HG03354 (cell line): ENCODE measurements at regions not wholly inside any gene's neighbourhood (a gene's known extent, or its start where the extent isn't known, plus 50 kb on each side); places are given as distances from the start of the nearest gene placed in this dataset.

Experiments
- ATAC-seq: cut with Tn5 transposase; IDR thresholded peaks from one replicate; pipeline ENCODE4 v1.9.1; 2021; ENCODE audit warnings: mild to moderate bottlenecking; ENCODE audit not compliant: unreplicated experiment, poor library complexity, severe bottlenecking

DNA sequence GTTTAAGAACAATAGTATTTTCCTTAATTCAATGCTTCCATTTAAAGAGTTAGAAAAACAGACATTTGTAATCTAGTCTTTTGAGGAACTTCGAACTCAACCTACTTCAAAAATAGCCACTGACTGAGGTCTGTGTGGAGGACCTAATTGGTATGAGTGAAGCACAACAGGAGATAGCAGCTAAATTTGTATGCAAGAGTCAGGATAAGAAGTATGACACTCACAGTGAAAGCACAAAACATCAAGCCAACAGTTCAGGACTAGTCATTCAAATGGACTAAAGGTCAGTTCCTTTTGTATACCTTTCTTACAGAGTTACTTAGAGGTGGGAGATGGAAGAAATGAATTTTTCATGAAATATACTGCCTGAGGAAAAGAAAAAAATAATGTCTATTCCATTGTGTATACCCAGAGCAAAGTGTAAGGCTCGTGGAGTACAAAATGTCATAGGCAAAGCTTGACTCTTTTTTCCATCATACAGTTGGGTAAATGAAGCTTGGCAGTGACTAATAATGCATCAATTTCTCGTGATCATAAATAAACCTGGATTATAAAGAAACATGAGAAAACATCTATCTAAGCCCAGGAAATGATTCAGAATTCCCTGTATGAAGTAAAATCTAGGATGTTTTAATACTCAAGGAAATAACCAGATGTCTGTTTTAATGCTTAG lies 1005.2 kb upstream of the CADM2 start:
- no peak for ATAC-seq

DNA sequence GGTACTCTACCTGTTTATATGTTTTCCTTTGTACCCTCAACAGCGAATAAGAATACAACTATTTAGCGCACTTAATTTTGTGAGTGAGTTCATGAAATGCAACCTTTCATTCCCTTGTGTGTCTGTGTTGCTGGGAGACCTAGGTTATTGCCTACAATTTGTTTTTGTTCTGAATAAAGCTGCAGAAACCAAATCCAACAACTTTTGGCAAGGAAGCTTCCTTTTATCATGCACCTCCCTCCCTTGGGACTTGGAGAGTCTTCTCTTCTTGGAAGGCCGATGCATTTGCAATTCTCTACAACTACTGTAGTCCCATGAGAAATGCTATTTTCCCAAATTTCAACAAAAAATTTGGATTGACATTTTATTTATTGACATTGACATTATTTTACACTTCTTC lies 1002.4 kb upstream of the CADM2 start:
- ATAC-seq, result no peak

GRCh38 chr3:83968356-83968755 lies 990.4 kb upstream of the CADM2 start:
- no peak for ATAC-seq

DNA sequence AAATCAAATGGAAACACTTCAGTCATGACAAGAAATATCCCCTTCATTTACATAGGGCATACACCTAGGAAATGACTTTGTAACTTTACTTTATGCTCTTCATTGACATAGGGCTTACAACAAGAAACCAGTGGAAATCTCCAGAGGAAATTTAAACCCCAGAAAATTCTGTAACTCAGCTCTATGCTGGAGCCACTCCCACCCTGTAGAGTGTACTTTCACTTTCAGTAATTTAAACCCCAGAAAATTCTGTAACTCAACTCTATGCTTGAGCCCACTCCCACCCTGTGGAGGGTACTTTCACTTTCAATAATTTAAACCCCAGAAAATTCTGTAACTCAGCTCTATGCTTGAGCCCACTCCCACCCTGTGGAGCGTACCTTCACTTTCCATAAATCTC lies 987.1 kb upstream of the CADM2 start:
- no peak for ATAC-seq

DNA sequence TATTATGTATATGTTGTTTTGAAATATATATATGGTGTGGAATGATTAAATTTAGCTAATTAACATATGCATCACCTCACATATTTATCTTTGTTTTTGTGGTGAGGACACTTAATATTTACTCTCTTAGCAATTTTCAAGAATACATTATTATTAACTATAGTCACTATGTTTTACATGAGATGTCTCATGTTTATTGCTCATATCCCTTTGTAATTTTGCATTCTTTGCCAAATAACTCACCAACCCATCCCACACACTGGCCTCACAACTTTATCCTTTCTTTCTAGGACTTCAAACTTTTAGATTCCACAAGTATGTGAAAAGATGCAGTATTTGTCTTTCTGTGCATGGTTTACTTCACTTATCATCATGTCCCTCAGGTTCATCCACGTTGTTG lies 950.2 kb upstream of the CADM2 start:
- no peak for ATAC-seq

GRCh38 chr3:84023842-84024241 lies 934.9 kb upstream of the CADM2 start:
- no peak for ATAC-seq

DNA sequence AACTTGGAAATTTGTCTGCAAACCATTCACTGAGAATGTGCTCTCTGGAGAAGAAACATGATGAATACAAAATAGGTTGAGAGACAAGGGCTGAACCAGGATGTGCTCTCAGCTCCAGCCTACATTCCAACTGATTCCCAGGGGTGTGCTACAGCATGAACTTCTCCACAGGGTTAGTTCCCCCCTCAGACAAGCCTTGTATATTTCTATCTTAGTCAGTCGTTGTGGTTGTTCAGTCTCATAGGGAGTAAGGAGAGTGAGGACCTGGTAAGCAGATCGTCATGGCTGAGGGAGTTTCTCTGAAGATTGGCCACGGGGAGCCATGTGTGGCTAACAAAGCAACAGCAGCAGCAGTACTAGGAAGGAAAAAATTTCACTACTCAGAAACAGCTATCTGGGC lies 919.7 kb upstream of the CADM2 start:
- ATAC-seq, result no peak

DNA sequence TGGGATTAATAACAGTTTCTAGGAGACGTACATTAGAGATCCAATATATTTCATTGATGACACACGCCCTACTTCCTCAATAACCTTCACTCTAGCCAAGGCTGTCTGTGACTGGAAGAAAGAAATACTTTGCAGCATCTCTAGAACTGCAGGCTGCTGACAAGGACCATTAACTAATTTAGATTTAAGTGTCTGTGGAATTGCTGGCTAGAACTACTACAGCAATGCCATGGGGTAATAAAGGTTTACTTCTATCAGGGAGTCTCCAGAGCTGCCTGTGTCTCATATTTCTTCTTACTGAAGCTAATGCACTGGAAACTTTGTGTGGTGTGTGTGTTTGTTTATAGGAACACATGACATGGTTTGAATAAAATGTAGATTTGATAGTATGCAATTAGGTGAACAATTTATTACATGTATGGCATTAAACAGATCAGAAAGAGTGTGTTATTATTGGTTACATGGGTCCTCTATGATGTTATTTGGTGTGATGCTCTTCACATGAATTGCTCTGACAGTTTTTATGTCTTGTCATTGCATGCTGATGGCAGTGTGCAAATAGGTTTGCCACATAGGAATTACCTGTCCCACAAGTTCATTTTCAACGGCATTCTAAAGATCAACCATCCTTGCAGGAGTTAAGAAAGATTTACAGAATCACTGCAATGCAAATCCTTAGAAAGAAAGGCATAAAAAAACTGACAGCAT lies 916.2 kb upstream of the CADM2 start:
- ATAC-seq, result no peak

GRCh38 chr3:84066915-84067314 lies 891.9 kb upstream of the CADM2 start:
- ATAC-seq, result no peak

- no peak for ATAC-seq
Observed at GRCh38 chr3:84073664-84074063, 885.1 kb upstream of the CADM2 start.

GRCh38 chr3:84074767-84075166 lies 884.0 kb upstream of the CADM2 start:
- no peak for ATAC-seq

DNA sequence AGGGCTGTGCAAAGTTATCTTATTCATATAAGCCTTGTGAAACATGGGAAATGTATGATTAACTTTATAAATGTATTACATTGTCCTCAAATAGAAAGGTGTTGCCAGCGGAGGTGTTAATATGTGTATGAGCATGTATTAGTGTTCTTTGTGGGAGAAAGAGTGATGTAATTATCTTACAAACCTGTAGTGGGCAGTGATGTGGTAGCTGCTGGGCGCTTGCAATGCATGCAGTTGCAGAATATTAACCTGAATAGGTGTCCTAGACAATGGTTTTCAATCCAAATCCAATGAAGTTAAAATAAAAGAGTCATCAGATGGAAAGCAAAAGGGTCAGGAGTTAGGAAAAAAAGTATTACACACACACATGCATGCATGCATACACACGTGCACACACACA lies 881.3 kb upstream of the CADM2 start:
- no peak for ATAC-seq

DNA sequence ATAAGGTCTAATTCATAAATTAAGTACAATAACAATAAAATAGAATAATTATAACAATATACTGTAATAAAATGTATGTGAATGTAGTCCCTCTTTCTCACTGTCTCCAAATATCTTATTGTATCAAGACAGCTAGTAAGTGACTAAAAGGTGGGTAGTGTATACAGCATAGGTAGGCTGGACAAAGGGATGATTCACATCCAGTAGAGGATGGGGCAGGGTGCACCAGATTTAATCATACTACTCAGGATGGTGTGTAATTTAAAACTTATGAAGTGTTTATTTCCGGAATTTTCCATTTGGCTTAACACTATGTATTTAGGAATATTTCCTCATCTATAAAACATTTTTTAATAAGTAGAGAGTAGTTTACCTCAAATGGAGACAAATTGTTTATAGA lies 876.1 kb upstream of the CADM2 start:
- ATAC-seq, result no peak

DNA sequence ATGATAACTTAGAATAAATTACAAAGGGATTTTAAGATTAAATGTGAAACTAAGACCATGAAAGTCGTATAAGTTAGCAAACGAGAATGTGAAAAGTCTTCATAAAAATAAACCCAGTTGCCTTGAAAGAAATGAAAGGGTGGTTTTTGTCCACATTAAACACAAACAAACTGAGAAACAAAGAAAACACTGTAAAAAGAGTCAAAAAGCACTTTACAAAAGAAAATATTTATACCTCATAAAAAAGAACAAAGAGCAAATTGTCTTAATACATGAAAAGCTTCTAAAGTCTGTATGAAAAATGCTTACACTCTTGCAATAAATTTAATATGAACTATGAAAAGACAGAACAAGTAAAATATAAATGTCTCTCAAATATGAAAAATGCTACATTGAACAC lies 865.9 kb upstream of the CADM2 start:
- ATAC-seq, result no peak

DNA sequence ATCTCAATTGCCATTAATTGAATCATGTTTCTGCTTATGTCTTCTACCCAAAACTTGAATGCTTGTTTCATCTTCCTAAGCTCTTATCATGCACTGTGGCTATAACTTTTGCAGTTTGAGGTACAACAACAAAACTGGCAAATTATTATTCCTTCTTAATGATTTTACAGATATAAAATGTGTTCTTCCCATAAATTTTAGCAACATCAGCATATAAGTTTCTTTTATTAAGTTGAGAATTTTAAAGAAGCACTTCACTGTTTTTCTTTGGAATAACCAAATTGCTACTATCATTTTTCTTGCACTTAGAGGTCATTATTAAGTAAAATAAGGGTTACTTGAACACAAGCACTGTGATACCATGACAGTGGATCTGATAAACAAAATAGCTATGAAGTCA lies 862.6 kb upstream of the CADM2 start:
- no peak for ATAC-seq

- ATAC-seq, result no peak
Observed at GRCh38 chr3:84100861-84101260, 857.9 kb upstream of the CADM2 start.

DNA sequence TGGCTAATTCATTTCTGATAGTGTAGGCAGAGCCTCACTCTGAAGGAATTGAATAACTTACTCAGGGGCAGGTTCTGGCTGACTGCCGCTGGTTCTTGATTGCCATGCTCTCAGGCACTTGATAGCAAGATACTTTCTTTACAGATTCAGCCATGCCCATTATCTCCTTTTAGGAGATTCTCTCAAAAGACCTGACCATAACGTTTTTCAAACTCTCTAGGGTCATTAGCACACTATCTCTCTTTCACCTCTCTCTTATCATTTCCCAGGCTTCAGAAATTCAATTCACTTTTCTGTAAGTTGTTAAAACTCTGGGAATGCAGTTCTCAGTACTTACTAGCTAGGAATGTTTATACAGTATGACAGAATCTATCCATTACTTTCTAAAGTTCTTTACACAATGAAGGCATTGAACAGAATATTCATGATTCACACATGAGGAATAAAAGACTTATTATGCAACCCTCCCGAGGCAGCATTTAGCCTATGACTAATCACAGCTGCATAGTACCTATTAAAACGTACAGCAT lies 850.3 kb upstream of the CADM2 start:
- ATAC-seq, result no peak

GRCh38 chr3:84109911-84110310 lies 848.9 kb upstream of the CADM2 start:
- no peak for ATAC-seq

DNA sequence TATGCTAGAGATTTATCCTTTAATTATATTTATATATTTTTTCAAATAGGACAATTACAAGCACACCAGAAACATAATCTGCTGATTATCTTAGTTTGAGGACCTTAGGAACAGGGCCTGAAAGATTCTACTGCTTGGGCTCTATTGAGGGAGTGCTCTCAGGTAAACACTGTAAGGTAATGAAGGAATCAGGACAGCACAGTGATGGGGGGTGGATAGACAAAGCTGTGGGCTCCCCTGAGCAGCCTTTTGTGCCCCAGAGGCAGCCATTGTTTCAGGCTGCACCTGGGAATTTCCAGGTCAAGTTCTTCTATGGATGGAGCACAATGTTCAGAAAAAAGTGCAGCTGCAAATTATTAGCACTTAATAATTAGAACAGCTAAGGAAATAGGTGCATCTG lies 848.0 kb upstream of the CADM2 start:
- ATAC-seq, result no peak

DNA sequence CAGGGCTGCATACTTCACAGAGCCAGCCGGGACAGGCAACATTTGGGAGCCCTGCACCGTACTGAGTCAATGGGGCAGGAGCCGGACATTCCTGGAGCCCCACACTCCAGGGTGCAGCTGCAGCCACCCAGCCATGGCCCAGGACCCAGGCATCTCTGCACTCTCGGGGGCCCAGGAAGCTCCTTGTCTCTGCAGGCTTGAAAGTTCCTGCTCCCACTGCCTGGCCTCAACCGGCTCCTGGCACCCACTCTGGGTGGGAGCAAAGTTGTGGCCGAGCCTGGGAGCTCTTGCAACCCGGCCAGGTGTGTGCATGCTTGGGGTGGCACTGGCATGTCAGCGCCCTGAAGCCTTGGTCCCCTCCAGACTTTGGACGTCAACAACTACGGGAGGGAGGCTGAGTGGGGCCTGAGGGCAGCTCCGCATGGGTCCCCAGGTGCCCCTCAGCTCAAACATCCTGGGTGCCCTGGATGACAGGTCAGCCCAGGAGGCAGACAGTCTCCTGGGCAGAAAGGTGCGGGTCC lies 833.5 kb upstream of the CADM2 start:
- no peak for ATAC-seq

- no peak for ATAC-seq
Observed at GRCh38 chr3:84125760-84126159, 833.0 kb upstream of the CADM2 start.
